A673 (cell line): ENCODE measurements at regions not wholly inside any gene's neighbourhood (a gene's known extent, or its start where the extent isn't known, plus 50 kb on each side); places are given as distances from the start of the nearest gene placed in this dataset.

Source experiments
- EZH2 ChIP-seq: fragments of 200-600 bp; sonication (generic); IDR thresholded peaks from 2 replicates; pipeline ENCODE4 v1.6.1; 2017; ENCODE audit warnings: borderline replicate concordance, low read depth, mild to moderate bottlenecking, mixed read lengths, antibody characterized with exemption, low read length; ENCODE audit not compliant: poor library complexity, severe bottlenecking
- TF ChIP-seq, protein P1 (sequence below): fragments of 300-800, 200-600 bp; sonication (generic); conservative IDR thresholded peaks from 2 replicates; pipeline ENCODE4 v1.5.1; 2017; ENCODE audit warnings: low read depth, mild to moderate bottlenecking, antibody characterized with exemption, low read length, moderate library complexity, mixed read lengths

DNA sequence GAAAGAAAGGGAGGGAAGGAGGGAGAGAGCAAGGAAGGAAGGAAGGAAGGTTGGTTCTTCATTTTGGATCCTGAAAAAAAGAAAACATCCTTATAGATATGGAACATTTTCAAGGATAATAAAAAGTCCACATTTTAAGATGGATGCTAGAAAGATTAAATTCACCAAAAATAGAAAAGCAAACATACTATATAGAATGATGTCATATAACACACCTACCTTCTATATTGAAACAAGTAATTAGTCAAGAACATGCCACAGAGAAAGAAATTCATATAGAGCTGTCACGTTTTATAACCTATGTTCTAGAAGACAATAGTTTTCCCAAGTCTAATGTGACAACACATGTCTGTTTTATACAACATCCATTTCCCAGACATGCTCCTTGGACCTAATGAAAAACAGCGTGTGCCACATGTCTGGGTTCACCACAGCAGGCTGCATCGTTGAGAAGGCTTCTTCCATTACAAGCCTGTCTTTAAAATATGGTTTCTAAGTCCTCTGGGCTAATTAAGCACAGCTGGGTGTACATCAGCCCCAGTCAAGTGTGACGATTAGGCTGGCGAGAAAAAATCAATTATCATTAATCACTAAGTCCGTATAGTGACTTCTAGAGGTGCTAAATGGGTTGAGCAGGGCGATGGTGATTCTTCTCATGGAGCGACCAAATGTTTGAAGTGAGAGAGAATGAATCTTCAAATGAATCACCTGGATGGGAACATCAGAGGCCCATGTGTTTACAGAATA lies 301.8 kb downstream of the TLE1 start:
- TF ChIP-seq, protein P1, sequence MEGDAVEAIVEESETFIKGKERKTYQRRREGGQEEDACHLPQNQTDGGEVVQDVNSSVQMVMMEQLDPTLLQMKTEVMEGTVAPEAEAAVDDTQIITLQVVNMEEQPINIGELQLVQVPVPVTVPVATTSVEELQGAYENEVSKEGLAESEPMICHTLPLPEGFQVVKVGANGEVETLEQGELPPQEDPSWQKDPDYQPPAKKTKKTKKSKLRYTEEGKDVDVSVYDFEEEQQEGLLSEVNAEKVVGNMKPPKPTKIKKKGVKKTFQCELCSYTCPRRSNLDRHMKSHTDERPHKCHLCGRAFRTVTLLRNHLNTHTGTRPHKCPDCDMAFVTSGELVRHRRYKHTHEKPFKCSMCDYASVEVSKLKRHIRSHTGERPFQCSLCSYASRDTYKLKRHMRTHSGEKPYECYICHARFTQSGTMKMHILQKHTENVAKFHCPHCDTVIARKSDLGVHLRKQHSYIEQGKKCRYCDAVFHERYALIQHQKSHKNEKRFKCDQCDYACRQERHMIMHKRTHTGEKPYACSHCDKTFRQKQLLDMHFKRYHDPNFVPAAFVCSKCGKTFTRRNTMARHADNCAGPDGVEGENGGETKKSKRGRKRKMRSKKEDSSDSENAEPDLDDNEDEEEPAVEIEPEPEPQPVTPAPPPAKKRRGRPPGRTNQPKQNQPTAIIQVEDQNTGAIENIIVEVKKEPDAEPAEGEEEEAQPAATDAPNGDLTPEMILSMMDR: no peak
- TF ChIP-seq EZH2: no peak
